Right lobe of liver (tissue), 6 donors: ENCODE measurements at regions not wholly inside any gene's neighbourhood (a gene's known extent, or its start where the extent isn't known, plus 50 kb on each side); places are given as distances from the start of the nearest gene placed in this dataset.
A peak's percentile ranks its signal among the peaks of the same experiment; 100 is the strongest.

ENCODE experiments used
- ATAC-seq, 4 donors: fragments of 200-7000 bp; cut with Tn5 transposase; one replicate each; pipeline ENCODE4 v1.9.1; 2020; ENCODE audit warnings: mild to moderate bottlenecking in 4 of 4, moderate library complexity in 4 of 4
- DNase-seq, 3 donors: peaks; one replicate each; pipeline ENCODE4 v3.0.0-alpha.2; 2020
- H3K27ac ChIP-seq, 3 donors: fragments of 200-600 bp; one replicate each; pipeline ENCODE4 v1.8.0; 2022
- H3K27me3 ChIP-seq, 2 donors: fragments of 200-600 bp; one replicate each; pipeline ENCODE4 v1.8.0; 2022
- H3K36me3 ChIP-seq, 4 donors: fragments of 200-600 bp; sonication (generic) in 1 of 4; one replicate each; pipeline versions ENCODE4 v1.5.1 to v1.8.0; 2017 to 2022; ENCODE audit warnings: control low read depth in 1 of 4
- H3K4me1 ChIP-seq, 4 donors: fragments of 200-600 bp; sonication (generic) in 1 of 4; one replicate each; pipeline versions ENCODE4 v1.5.1 to v1.8.0; 2017 to 2022; ENCODE audit warnings: control low read depth in 1 of 4
- H3K4me3 ChIP-seq, 3 donors: fragments of 200-600 bp; one replicate each; pipeline ENCODE4 v1.8.0; 2022
- H3K9me3 ChIP-seq, 4 donors: fragments of 200-600 bp; sonication (generic) in 1 of 4; one replicate each; pipeline versions ENCODE4 v1.5.1 to v1.8.0; 2017 to 2022; ENCODE audit warnings: control low read depth in 1 of 4
- POLR2A ChIP-seq: fragments of 450-650 bp; IDR thresholded peaks from one replicate; pipeline ENCODE4 v1.6.1; 2017; ENCODE audit warnings: antibody characterized with exemption, mild to moderate bottlenecking
- WGBS: methylation state at CpG from one replicate; pipeline ENCODE4 v1.1.6; 2018; ENCODE audit warnings: low coverage, low lambda C conversion rate; ENCODE audit not compliant: insufficient coverage; ENCODE audit errors: missing lambda C conversion rate; 5-methylcytosine and 5-hydroxymethylcytosine counted together
- intact Hi-C, 2 donors: fragments of 100-400 bp; cut with DNase I; formaldehyde crosslinking; loops; one replicate each; pipeline versions ENCODE4 v1.11.2 to v1.14.1; 2022
- TF ChIP-seq, protein P1 (sequence below), 4 donors: fragments of 200-600 bp in 3 of 4; fragments of 450-650 bp in 1 of 4; IDR thresholded peaks; one replicate each; pipeline versions ENCODE4 v1.5.1 to v1.8.0; 2016 to 2022; ENCODE audit warnings: antibody characterized with exemption in 4 of 4, mild to moderate bottlenecking in 2 of 4
- donor health status: DM: no; HTN: yes; CAD: no.
- donor health status: DM: no; HTN: no; CAD: no.
- donor health status: DM: no; HTN: no; CAD: no.
- donor health status: DM: no; HTN: yes; CAD: no.
- donor health status: DM: no; HTN: yes; CAD: no.

GRCh38 chr18:23380001-23380550 is 73.0 kb upstream of the RIOK3 start:
- no peaks in the 10 kb centered on the region for H3K36me3 ChIP-seq
- intact Hi-C loops = no loop called here
- H3K4me1 ChIP-seq = peaks cover 0 to 15% (median 6%) of the 10 kb centered on the region in 4 donors
- H3K27me3 ChIP-seq = no peaks in the 10 kb centered on the region
- H3K4me3 ChIP-seq = no peak overlapping the region
- ATAC-seq (peak; percentile 7 to 16 (median 11)), DNase-seq (no peak)
- TF ChIP-seq, protein P1, sequence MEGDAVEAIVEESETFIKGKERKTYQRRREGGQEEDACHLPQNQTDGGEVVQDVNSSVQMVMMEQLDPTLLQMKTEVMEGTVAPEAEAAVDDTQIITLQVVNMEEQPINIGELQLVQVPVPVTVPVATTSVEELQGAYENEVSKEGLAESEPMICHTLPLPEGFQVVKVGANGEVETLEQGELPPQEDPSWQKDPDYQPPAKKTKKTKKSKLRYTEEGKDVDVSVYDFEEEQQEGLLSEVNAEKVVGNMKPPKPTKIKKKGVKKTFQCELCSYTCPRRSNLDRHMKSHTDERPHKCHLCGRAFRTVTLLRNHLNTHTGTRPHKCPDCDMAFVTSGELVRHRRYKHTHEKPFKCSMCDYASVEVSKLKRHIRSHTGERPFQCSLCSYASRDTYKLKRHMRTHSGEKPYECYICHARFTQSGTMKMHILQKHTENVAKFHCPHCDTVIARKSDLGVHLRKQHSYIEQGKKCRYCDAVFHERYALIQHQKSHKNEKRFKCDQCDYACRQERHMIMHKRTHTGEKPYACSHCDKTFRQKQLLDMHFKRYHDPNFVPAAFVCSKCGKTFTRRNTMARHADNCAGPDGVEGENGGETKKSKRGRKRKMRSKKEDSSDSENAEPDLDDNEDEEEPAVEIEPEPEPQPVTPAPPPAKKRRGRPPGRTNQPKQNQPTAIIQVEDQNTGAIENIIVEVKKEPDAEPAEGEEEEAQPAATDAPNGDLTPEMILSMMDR (IDR thresholded peaks at IDR 0.05) = no peak
- TF ChIP-seq POLR2A = no peak
- H3K9me3 ChIP-seq = no peaks in the 10 kb centered on the region
- 88% methylated on average over 10 of the region's 11 CpGs for WGBS
- H3K27ac ChIP-seq = no peak overlapping the region

- Histone ChIP-seq H3K9me3 (no peaks in the 10 kb centered on the region), H3K27ac (no peak overlapping the region), H3K27me3 (no peaks in the 10 kb centered on the region), H3K4me3 (no peak overlapping the region), H3K36me3 (no peaks in the 10 kb centered on the region), H3K4me1 (peaks cover 0 to 15% (median 6%) of the 10 kb centered on the region in 4 donors)
- WGBS = 100% methylated on average over 1 of the region's 2 CpGs
- intact Hi-C loops = no loop called here
- no peak for DNase-seq
- ATAC-seq = no peak
- TF ChIP-seq POLR2A = no peak
- TF ChIP-seq, protein P1 (IDR thresholded peaks at IDR 0.05) = no peak
These were observed 72.3 kb upstream of the RIOK3 start for GRCh38 chr18:23380817-23381216.

DNA sequence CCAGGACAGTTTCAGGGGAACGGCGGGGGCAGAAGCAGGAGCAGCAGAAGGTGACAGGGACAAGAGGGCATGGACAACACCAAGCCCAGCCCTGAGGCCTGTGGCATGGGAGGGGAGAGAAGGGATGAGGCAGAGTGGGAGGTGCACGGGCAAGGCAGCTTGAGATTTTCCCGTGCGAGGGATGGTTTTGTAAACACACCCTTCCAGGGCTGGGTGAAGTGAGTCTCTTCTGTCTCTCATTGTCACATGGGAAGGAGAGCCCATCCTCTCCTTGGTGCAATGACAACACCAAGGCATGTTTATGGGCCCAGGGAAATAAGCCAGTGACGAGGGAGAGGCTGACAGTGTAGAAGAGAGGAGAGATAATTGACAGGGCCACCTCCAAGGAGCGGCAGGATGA is 69.6 kb upstream of the RIOK3 start:
- Histone ChIP-seq H3K4me1 (peaks cover 0 to 4% (median 1%) of the 10 kb centered on the region in 4 donors), H3K27ac (no peak overlapping the region), H3K27me3 (no peaks in the 10 kb centered on the region), H3K36me3 (no peaks in the 10 kb centered on the region), H3K9me3 (no peaks in the 10 kb centered on the region), H3K4me3 (no peak overlapping the region)
- no peak for ATAC-seq
- intact Hi-C loops = no loop called here
- no peak for TF ChIP-seq POLR2A
- DNase-seq = no peak
- 83% methylated on average over 2 of the region's 7 CpGs for WGBS

- 71% methylated on average over 10 of the region's 13 CpGs for WGBS
- H3K27ac ChIP-seq = no peak overlapping the region
- ATAC-seq = no peak
- H3K36me3 ChIP-seq = no peaks in the 10 kb centered on the region
- TF ChIP-seq POLR2A = no peak
- TF ChIP-seq, protein P1 (IDR thresholded peaks at IDR 0.05) = no peak
- no peaks in the 10 kb centered on the region for H3K27me3 ChIP-seq
- no peak for DNase-seq
- no peaks in the 10 kb centered on the region for H3K4me1 ChIP-seq
- intact Hi-C loops = no loop called here
- H3K9me3 ChIP-seq = no peaks in the 10 kb centered on the region
- no peak overlapping the region for H3K4me3 ChIP-seq
These were observed 68.0 kb upstream of the RIOK3 start for GRCh38 chr18:23384778-23385736.

- TF ChIP-seq POLR2A = no peak
- TF ChIP-seq, protein P1 (IDR thresholded peaks at IDR 0.05) = no peak
- Histone ChIP-seq H3K4me1 (no peaks in the 10 kb centered on the region), H3K27me3 (no peaks in the 10 kb centered on the region), H3K4me3 (no peak overlapping the region), H3K27ac (no peak overlapping the region), H3K9me3 (no peaks in the 10 kb centered on the region), H3K36me3 (no peaks in the 10 kb centered on the region)
- intact Hi-C loops = no loop called here
- no peak for ATAC-seq
- WGBS = 87% methylated on average over 3 of the region's 3 CpGs
- no peak for DNase-seq
These were observed 66.8 kb upstream of the RIOK3 start for GRCh38 chr18:23386317-23386716.
